Neural cell (in vitro differentiated cells): ENCODE measurements at regions not wholly inside any gene's neighbourhood (a gene's known extent, or its start where the extent isn't known, plus 50 kb on each side); places are given as distances from the start of the nearest gene placed in this dataset.

Experiments
- H2AFZ ChIP-seq: fragments of 200-600, 300-800 bp; sonication (generic), shearing (Covaris generic); 2 replicates; pipeline ENCODE4 v1.6.0; 2014; ENCODE audit warnings: low read depth, mild to moderate bottlenecking, antibody characterized with exemption, low read length, moderate library complexity
- H3F3A ChIP-seq: fragments of 200-600 bp; shearing (Covaris generic); 2 replicates; pipeline ENCODE4 v1.6.1; 2016; ENCODE audit warnings: mild to moderate bottlenecking, moderate library complexity, mixed read lengths, antibody characterized with exemption, low read length; ENCODE audit not compliant: insufficient read depth, poor library complexity, severe bottlenecking
- H3K27ac ChIP-seq: fragments of 200-600, 300-800 bp; sonication (generic), shearing (Covaris generic); 2 replicates; pipeline ENCODE4 v1.5.1; 2014; ENCODE audit warnings: mild to moderate bottlenecking, low read length, moderate library complexity
- H3K27me3 ChIP-seq: fragments of 300-800, 200-600 bp; sonication (generic), shearing (Covaris generic); 2 replicates; pipeline ENCODE4 v1.6.0; 2014; ENCODE audit warnings: mild to moderate bottlenecking, low read depth, low read length, moderate library complexity; ENCODE audit not compliant: insufficient read depth
- H3K36me3 ChIP-seq: fragments of 300-800, 200-600 bp; sonication (generic), shearing (Covaris generic); 2 replicates; pipeline ENCODE4 v1.5.1; 2014; ENCODE audit warnings: mild to moderate bottlenecking, antibody characterized with exemption, low read length, moderate library complexity; ENCODE audit not compliant: insufficient read depth
- H3K4me2 ChIP-seq: fragments of 300-800, 200-600 bp; sonication (generic), shearing (Covaris generic); 2 replicates; pipeline ENCODE4 v1.6.0; 2014; ENCODE audit warnings: mild to moderate bottlenecking, low read length
- H3K4me3 ChIP-seq: fragments of 300-800, 200-600 bp; sonication (generic), shearing (Covaris generic); 2 replicates; pipeline ENCODE4 v1.5.1; 2014; ENCODE audit warnings: mild to moderate bottlenecking, low read length, moderate library complexity
- H3K79me2 ChIP-seq: fragments of 200-600 bp; shearing (Covaris generic); replicated peaks from 2 replicates; pipeline ENCODE4 v1.6.0; 2014; ENCODE audit warnings: mild to moderate bottlenecking, low read length, moderate library complexity; ENCODE audit not compliant: insufficient read depth
- H3K9ac ChIP-seq: fragments of 300-800, 200-600 bp; sonication (generic), shearing (Covaris generic); 2 replicates; pipeline ENCODE4 v1.6.1; 2016; ENCODE audit warnings: mild to moderate bottlenecking, low read length, mixed read lengths
- H3K9me2 ChIP-seq: fragments of 200-600 bp; shearing (Covaris generic); 2 replicates; pipeline ENCODE4 v1.6.1; 2016; ENCODE audit warnings: mild to moderate bottlenecking, low read length, mixed read lengths; ENCODE audit not compliant: insufficient read depth
- H3K9me3 ChIP-seq: fragments of 200-600, 300-800 bp; sonication (generic), shearing (Covaris generic); 2 replicates; pipeline ENCODE4 v1.6.1; 2016; ENCODE audit warnings: mild to moderate bottlenecking, mixed run types, low read length, moderate library complexity, mixed read lengths
- H4K20me1 ChIP-seq: fragments of 200-600 bp; shearing (Covaris generic); 2 replicates; pipeline ENCODE4 v1.6.1; 2016; ENCODE audit warnings: mild to moderate bottlenecking, mixed run types; ENCODE audit not compliant: insufficient read depth
- EP300 ChIP-seq: fragments of 450-650 bp; conservative IDR thresholded peaks from 2 replicates; pipeline ENCODE4 v1.6.1; 2014; ENCODE audit warnings: antibody characterized with exemption, mild to moderate bottlenecking, moderate library complexity; ENCODE audit not compliant: poor library complexity, severe bottlenecking
- EZH2 ChIP-seq: fragments of 200-600, 300-800 bp; shearing (Covaris generic), sonication (generic); IDR thresholded peaks from 2 replicates; pipeline ENCODE4 v1.6.1; 2014; ENCODE audit warnings: antibody characterized with exemption, low read length, borderline replicate concordance, mild to moderate bottlenecking; ENCODE audit not compliant: insufficient read depth, poor library complexity, severe bottlenecking
- MXI1 ChIP-seq: fragments of 450-650 bp; conservative IDR thresholded peaks from 2 replicates; pipeline ENCODE4 v1.6.1; 2014; ENCODE audit warnings: antibody characterized with exemption, mild to moderate bottlenecking; ENCODE audit not compliant: poor library complexity, severe bottlenecking
- POLR2AphosphoS5 ChIP-seq: IDR thresholded peaks from 2 replicates; pipeline ENCODE4 v1.6.1; 2012
- RAD21 ChIP-seq: fragments of 450-650 bp; conservative IDR thresholded peaks from 2 replicates; pipeline ENCODE4 v1.6.1; 2014; ENCODE audit warnings: antibody characterized with exemption, mild to moderate bottlenecking, moderate library complexity
- SMC3 ChIP-seq: fragments of 450-650 bp; conservative IDR thresholded peaks from 2 replicates; pipeline ENCODE4 v1.6.1; 2014; ENCODE audit warnings: antibody characterized with exemption, mild to moderate bottlenecking, moderate library complexity; ENCODE audit not compliant: poor library complexity
- TAF1 ChIP-seq: IDR thresholded peaks from 2 replicates; pipeline ENCODE4 v1.6.1; 2012; ENCODE audit warnings: low read depth
- TF ChIP-seq, protein P1 (sequence below): fragments of 450-650 bp; IDR thresholded peaks from 2 replicates; pipeline ENCODE4 v1.5.1; 2014; ENCODE audit warnings: antibody characterized with exemption, mild to moderate bottlenecking, moderate library complexity; ENCODE audit not compliant: poor library complexity, severe bottlenecking
- TF ChIP-seq, protein P2 (sequence below): IDR thresholded peaks from 2 replicates; pipeline ENCODE4 v1.6.1; 2012; ENCODE audit warnings: borderline replicate concordance

DNA sequence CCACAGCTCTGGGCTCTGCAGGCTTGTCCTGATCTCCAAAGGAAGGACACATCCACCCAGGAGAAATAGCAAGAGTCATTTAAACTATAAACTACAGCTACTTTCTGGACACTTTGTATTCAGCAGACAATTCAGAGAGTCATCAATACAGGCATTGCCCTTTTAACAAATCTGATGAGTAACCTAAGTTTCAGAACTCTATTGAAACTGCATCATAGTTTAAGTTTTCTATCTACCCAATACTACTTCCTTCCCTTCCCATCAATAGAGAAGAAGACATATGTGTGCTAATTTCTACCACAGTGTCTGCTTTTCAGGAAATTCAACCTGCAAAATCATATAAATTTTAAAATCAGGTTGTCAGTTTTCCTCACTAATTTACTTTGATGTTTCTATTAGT, 736.5 kb downstream of the IGSF11 start:
- Histone ChIP-seq H3K4me3 (no peak overlapping the region), H3K9ac (no peak overlapping the region), H4K20me1 (no peaks in the 10 kb centered on the region), H3K36me3 (no peaks in the 10 kb centered on the region), H3K27ac (no peak overlapping the region), H3K4me2 (no peak overlapping the region), H3K79me2 (no peaks in the 10 kb centered on the region), H3K9me2 (no peaks in the 10 kb centered on the region), H3F3A (no peaks in the 10 kb centered on the region), H3K27me3 (no peaks in the 10 kb centered on the region), H3K9me3 (no peaks in the 10 kb centered on the region), H2AFZ (no peak overlapping the region)
- TF ChIP-seq TAF1 (no peak), EZH2 (no peak)

DNA sequence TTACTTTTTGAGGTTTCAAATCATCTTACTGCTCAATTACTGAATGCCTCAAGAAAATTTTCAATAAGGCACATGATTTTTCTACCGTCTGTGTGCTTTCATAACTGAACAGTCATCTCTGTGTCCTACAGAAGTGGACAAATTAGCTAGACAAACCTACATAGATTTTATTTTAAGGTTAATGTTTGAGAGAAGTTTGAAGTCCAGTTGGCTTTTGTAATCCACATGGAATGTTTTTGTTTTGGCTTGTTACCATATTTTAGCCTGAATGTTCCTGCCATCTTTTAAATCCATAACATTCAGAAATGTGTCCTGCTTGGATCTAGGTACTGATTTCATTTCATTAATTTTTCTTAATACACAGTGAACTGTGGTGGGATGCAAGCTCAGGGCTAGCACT, 730.1 kb downstream of the IGSF11 start:
- Histone ChIP-seq H4K20me1 (no peaks in the 10 kb centered on the region), H3K27me3 (no peaks in the 10 kb centered on the region)
- TF ChIP-seq, protein P1, sequence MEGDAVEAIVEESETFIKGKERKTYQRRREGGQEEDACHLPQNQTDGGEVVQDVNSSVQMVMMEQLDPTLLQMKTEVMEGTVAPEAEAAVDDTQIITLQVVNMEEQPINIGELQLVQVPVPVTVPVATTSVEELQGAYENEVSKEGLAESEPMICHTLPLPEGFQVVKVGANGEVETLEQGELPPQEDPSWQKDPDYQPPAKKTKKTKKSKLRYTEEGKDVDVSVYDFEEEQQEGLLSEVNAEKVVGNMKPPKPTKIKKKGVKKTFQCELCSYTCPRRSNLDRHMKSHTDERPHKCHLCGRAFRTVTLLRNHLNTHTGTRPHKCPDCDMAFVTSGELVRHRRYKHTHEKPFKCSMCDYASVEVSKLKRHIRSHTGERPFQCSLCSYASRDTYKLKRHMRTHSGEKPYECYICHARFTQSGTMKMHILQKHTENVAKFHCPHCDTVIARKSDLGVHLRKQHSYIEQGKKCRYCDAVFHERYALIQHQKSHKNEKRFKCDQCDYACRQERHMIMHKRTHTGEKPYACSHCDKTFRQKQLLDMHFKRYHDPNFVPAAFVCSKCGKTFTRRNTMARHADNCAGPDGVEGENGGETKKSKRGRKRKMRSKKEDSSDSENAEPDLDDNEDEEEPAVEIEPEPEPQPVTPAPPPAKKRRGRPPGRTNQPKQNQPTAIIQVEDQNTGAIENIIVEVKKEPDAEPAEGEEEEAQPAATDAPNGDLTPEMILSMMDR: no peak
- TF ChIP-seq TAF1 (no peak), SMC3 (no peak), EP300 (no peak), EZH2 (no peak), RAD21 (no peak), MXI1 (no peak), POLR2AphosphoS5 (no peak)
- TF ChIP-seq, protein P2, sequence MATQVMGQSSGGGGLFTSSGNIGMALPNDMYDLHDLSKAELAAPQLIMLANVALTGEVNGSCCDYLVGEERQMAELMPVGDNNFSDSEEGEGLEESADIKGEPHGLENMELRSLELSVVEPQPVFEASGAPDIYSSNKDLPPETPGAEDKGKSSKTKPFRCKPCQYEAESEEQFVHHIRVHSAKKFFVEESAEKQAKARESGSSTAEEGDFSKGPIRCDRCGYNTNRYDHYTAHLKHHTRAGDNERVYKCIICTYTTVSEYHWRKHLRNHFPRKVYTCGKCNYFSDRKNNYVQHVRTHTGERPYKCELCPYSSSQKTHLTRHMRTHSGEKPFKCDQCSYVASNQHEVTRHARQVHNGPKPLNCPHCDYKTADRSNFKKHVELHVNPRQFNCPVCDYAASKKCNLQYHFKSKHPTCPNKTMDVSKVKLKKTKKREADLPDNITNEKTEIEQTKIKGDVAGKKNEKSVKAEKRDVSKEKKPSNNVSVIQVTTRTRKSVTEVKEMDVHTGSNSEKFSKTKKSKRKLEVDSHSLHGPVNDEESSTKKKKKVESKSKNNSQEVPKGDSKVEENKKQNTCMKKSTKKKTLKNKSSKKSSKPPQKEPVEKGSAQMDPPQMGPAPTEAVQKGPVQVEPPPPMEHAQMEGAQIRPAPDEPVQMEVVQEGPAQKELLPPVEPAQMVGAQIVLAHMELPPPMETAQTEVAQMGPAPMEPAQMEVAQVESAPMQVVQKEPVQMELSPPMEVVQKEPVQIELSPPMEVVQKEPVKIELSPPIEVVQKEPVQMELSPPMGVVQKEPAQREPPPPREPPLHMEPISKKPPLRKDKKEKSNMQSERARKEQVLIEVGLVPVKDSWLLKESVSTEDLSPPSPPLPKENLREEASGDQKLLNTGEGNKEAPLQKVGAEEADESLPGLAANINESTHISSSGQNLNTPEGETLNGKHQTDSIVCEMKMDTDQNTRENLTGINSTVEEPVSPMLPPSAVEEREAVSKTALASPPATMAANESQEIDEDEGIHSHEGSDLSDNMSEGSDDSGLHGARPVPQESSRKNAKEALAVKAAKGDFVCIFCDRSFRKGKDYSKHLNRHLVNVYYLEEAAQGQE: no peak

DNA sequence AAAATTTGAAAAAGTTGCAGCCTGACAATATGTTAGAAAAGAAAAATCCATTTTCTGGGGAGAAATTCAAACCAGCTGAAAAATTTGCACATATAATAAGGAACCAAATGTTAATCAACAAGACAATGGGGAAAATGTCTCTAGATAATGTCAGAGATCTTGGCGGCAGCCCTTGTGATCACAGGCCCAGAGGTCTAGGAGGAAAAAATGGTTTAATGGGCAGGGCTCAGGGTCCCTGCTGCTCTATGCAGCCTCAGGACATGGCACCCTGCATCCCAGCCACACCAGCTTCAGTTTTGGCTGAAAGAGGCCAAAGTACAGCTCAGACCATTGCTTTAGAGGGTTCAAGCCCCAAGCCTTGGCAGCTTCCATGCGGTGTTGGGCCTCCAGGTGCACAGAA, 701.9 kb downstream of the IGSF11 start:
- H3K79me2 ChIP-seq: no peaks in the 10 kb centered on the region
- H3K9ac ChIP-seq: no peak overlapping the region
- no peak overlapping the region for H3K4me3 ChIP-seq
- H3K27me3 ChIP-seq: no peaks in the 10 kb centered on the region
- H2AFZ ChIP-seq: no peak overlapping the region
- no peaks in the 10 kb centered on the region for H4K20me1 ChIP-seq
- no peak for TF ChIP-seq RAD21
- no peak for TF ChIP-seq SMC3
- TF ChIP-seq MXI1: no peak
- TF ChIP-seq, protein P1: no peak
- TF ChIP-seq, protein P2: no peak
- TF ChIP-seq TAF1: no peak
- no peak for TF ChIP-seq POLR2AphosphoS5
- TF ChIP-seq EZH2: no peak
- no peak for TF ChIP-seq EP300
- no peaks in the 10 kb centered on the region for H3K36me3 ChIP-seq
- no peaks in the 10 kb centered on the region for H3F3A ChIP-seq
- H3K9me3 ChIP-seq: no peaks in the 10 kb centered on the region
- no peak overlapping the region for H3K4me2 ChIP-seq
- H3K9me2 ChIP-seq: no peaks in the 10 kb centered on the region
- H3K27ac ChIP-seq: no peak overlapping the region

More for the DNA sequence above, 730.1 kb downstream of the IGSF11 start:
- H3K4me3 ChIP-seq: no peak overlapping the region
- no peak overlapping the region for H3K9ac ChIP-seq
- no peak overlapping the region for H3K4me2 ChIP-seq
- no peaks in the 10 kb centered on the region for H3K79me2 ChIP-seq
- H3F3A ChIP-seq: no peaks in the 10 kb centered on the region
- H3K9me3 ChIP-seq: no peaks in the 10 kb centered on the region
- H2AFZ ChIP-seq: no peak overlapping the region
- no peaks in the 10 kb centered on the region for H3K36me3 ChIP-seq
- no peaks in the 10 kb centered on the region for H3K9me2 ChIP-seq
- H3K27ac ChIP-seq: no peak overlapping the region
